ENCODE measurements at regions not wholly inside any gene's neighbourhood (a gene's known extent, or its start where the extent isn't known, plus 50 kb on each side); places are given as distances from the start of the nearest gene placed in this dataset.

DNA sequence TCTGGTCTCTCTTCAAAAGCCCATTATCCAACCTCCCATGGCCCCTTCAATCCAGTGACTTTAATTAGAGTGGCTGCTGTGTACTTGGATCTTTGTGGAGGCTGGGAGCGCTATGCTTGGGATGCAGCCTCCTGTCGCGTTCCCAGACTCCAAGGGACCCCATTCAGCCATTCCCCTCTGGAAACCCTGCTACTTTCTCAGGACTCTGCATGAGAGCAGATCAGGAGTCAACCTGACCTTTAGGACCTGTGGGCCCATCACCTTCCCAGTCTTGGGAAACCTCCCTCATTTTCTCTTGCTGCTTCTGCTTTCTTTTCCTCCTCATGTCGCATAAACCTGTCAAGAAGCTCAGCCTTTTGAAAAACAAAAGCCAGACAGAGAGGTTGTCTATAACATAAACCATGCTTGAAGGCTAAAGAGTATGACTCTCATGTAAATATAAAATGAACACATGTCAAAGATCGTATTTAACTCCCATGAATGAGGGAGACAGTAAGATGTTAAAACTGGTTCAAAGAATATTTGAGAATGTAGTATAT is 143.1 kb upstream of the PELI1 start:
- no peak for DNase-seq

DNA sequence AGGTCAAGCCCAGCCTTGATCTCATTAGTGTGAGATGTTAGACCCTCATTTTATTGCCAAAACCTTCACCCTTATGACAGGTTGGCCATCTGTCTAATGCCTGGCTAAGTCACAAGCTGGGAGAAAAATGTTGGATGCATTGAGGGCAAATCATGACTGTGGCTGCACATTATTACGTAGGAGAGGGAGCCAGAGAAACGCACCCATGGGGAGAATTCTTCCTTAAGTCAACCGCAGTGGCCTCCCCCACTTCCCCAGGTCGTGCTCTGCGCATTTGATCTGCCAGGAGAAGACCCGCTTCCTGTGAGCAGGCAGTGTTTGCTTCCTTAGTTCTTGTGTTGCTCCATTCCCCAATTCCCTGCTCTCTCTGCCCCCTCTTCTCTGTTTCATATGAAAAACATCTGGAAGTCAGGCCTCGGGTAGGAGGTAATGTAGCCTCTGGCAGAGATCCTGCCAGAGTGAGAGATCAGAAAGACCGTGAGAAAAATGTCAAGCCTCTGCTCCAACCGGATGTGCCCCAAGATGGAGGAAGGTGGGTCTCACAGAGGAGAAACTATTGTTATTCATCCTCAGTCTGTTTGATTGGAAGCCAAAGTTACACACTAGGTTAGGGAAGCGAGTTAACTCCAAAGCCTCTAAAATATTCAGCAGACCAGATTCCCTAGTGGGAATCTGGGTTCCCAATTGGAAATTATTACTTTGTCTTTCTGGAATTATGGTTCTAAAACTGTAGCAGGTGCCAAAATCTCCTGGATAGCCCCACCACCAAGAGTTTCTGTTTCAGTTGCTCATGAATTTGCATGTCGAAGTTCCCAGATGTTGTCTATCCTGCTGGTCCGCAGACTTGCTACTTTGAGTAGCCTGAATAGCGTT is 144.3 kb upstream of the PELI1 start:
- DNase-seq, result no peak

DNA sequence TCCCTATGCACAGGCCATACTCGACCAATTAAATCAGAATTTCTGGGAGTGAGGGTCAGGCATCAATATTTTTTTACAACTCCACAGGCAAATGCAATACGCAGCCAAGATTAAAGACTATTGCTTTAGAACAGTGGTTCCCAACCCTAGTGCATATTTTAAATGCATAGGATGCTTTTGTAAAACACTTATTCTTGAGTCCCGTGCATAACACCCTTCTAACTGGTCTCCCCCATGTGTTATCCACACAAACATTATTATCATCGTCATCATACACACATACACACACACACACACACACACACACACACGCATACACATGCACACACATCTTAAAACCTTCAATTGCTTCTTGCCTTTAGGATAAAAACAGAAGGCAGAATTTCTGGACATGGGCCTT is 145.0 kb upstream of the PELI1 start:
- no peak for DNase-seq

DNA sequence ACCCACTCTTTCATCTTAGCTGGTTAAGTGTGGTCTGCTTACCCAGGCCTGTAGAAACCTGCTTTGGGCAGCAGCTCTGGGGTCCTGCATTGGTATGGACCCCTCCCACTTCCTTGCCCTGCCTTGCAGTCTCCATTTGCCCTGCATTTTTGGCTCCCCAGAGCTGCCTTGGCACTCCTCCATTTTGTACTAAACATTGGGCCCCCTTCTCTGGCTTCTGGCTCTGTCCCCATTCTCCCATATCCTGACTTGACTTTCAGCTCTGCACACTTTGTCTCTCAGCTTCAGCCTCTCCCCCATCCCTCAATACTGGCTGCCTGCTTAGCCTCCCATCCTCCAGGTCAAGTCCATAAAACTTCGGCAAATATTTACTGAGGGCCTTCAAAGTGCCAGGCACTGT is 145.5 kb upstream of the PELI1 start:
- DNase-seq, result no peak

DNA sequence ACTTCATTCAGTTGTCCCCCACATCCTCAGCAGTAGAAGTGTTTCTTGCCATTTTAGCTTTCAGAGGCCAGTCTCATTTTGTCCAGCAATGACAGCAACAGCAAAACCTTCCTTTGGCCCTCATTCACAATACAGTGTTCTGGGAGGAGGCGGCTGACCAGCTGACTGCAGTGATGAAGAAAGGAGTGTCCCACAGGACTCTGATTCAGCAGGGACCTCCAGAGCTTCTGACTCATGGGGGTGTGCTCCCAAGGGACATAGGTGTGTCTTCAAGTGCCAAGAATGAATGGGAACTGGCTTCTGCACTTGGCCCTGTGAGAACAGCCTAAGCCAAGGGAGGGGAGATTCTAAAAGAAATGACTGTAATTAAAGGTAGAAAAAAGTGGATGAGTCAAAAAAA is 147.0 kb upstream of the PELI1 start:
- no peak for DNase-seq

DNA sequence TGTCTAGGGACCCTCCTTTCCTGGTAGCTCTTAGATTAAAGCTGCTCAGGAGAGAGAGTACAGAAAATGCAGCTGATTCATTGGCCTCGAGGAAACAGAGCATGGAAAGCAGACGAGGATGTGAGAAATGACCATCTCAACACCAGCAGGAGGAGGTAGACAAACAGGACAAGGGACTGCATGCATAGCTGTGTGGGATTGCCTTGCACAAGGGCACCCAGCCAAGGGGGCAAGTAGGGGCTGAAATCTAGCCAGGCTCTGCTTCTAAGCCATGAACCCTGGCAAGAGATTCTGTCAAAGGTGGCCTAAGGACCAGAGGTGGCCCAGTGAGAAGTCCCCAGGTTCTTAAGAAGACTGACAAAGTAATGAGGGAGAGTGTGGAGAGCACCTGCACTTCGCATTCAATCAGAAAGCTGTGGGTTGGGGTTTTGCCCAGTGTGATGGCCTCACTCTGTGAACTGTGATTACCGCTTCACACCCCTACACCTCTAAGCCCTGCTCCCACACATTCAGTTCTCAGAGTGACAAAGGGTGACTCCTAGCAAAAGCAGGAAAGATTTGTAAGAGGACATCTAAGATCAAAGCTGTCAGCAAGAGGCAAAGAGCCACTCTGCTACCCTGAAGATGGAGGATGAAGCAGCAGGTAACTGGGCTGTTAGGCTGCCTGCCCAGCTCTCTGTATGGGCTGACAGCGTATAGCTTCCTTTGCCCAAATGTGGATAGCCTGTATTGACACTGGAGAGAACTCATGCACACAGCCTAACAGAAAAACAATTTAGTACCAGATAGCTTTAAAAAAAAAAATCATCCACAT is 151.3 kb upstream of the PELI1 start:
- no peak for DNase-seq

DNA sequence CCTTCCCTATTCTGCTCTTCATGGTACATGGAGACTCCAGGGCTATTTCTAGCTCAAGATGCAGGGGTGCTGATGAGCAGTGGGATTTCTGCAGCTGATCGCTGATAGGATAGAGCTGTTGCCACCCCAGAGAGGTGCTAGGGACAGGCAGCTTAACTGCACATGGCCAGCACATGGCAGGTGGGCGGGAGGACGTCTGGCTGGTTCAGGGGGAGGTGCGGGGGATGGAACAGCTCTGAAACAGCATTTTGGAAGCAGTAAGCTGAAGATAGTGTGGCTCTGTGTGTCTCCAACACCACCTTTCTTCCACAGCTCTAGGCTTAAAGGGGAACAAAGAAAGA is 151.9 kb upstream of the PELI1 start:
- no peak for DNase-seq

DNA sequence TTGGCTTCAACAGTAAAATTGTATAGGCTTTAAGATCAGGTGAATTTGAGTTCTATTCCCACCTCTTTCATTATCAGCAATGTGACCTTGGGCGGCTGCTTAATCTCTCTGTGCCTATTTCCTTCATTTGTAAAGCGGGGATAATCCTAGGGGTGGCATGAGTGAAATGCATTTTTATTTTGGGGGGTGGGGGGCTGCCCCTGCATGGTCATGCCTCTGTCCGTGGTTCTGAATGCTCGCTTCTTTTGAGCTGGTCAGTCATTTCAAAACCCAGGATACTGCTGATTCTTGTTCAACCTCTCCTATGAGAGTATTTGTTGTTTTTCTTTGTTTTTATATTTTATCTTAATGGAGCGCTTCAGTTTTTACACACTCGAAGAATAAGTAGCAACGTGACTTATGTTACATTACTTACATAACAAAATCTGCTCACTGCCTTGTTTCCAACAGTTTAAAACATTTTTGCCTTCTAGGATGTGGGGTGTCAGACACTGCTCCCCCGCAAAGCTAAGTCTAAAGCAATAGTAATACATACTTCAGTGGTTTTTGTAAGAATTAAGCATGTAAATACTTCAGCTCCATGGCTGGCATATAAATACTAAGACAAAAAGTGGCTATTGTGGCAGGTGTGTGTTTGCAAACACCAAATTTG is 152.6 kb upstream of the PELI1 start:
- no peak for DNase-seq

DNA sequence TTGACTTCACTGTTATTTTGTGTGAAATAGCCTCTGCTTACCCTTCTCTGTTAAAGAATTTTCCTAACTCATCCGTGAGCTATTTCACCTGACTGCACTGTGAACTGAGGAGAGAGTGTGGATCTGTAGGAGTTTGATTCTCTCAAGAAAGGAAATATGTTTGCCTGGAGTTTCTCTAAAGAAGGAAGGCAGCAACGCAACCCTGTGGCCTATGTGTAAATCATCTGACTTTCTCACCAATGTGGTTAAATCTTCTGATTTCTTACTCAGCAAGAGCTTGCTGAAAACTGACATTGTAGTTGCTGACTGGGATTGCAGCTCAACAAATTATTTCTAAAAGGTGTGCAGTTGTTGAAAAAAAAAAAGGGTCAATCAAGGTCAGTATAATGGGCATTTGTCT is 153.9 kb upstream of the PELI1 start:
- DNase-seq, result no peak

DNA sequence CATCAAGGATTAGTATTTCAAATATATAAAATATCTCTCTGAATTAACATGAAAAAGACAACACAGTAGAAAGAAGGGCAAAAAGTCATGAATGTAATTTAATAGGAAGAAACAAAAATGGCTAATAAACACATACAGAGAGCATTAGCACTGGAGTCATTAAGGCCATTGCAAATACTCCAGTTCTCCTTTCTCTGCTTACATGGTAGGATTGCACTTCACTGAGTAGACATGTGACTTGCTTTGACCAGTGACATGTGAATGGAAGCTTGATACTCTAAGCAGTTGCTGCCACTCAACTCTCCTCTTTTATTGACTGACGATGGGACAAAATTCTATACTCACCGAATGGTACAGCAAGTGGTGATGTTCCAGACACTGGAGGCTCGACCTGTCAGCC is 153.9 kb upstream of the LGALSL start:
- no peak for DNase-seq

DNA sequence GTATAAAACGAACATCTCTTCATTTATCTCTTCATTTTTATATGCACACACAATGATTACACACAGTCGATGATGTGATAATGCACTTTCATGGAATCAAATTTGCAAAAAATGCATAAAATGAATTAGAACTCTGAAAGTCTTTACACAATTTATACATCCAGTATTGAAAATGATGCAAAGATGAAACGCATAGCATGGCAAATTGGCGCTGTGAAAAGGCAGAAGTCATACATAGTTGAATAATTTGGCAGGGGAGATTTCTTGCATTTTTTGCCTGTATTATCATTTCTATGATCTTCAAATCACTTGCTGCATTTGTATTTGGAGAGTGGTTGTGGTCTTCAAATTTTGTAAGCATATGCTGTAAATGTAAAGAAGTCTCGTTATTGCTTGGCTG is 150.7 kb upstream of the LGALSL start:
- DNase-seq, result no peak

DNA sequence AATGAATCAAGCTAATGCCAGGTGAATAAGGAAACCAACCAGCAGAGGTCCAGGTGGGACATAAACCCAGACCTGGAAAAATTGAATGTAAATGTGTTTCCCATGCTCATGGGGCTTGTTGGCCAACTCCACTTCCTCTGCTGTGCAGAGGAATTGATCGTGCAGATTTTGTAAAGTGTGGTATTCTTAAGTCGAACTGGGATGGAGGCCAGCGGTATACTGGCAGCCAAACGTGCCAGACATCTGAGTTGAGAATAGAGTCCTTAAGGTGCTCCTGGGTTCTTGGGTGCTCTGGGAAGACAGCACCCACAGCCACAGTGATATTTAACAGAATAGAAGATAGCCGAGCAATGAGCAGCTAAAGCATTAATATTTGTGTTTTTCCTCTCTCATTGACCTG is 146.5 kb upstream of the LGALSL start:
- no peak for DNase-seq

DNA sequence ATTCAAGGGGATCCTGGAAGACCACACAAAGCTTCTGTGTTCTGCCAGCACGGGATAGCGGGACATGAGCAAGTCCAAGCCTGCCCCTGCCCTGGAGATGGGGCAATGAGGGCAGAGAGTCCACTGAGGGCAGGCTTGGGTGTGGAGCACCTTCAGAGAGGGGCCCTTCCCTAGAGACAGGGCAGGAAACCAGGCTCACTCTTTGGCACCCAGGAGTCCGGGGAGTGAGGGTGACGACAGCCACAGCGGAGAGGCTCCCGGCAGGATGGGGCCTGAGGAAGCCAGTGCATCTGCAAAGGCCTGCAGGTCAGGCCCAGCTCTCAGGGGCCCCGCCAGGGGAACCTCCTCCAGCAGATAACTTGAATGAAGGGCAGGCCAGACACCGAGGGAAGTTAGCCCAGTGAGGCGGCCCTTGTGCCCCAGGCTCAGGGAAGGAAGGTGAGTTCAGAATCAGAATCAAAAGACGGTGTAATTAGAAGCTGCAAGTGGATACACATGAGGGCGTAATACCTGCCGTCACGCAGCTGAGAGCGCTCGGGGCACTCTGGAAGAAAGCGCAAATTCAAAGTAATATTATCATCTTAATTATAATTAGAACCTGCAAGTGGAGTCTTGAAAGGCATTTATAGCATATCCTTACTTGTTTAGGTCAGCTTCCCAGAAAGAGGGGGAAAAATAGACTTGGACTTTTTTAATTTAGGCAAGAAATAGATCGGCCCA is 142.6 kb upstream of the LGALSL start:
- DNase-seq, result no peak

DNA sequence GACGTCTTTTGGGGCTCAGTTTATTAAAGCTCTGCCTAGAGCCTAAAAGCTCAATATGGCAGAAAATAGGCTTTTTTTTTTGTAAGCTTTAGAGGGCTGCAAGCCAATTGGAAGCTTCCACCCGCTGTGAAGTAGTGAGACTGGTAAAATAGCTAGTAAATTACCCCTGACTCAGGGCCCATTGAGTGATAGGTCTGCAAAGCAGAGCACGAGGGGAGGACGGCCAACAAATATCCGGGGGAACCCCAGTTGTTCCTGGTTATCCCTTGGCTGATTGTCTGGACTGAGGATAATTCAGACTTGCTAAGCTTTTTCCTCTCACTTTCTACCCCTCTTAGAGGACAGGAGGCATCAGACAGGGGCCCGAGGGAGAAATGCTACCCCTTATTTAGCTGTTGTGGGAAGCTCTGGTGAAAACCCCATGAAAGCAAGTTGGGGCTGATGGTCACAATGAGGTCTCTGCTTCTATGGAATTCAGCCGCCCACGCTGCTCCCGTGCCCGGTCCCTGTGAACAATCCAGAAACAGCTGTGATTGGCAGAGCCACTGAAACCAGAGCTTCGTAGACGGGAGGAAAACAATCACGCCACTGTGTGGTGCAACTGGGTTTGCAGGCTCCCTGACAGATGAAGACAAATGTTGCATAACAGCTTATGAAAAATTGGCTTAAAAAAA is 141.9 kb upstream of the LGALSL start:
- DNase-seq, result no peak

DNA sequence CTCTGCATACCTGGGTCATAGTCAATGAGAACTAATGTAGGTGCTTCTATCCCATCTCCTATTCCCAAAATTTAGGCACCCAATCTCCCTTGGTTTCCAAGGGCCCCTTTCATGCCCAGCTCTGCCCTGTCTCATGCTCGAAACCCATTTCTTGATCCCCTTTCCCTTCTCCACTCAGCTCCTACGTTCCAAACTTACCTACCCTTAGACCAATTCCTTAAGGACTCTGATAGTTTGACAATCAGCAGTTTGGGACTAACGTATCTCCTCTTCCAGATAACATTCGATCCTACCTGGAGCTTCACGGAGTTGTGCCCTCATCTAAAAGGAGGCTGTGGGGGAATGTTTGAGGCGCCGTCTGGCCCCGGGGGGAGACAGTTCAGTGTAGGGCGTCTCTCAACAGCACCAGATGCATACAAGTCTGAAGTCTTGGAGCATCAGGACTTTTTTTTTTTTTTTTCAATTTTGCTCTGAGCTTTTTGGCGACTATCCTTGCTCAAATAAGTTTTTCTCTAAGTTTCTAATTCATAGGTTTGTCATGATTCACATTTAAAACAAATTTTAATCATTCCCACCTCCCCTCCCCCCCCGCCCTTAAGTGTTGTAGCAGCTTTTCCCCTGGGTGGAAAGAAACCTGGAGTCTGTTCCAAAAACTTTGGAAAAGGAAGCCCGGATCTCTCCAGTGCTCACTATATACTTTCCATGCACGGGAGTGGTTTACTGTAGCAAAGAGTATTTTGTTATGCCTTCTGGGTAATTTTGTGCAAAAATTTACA is 141.2 kb upstream of the LGALSL start:
- no peak for DNase-seq

DNA sequence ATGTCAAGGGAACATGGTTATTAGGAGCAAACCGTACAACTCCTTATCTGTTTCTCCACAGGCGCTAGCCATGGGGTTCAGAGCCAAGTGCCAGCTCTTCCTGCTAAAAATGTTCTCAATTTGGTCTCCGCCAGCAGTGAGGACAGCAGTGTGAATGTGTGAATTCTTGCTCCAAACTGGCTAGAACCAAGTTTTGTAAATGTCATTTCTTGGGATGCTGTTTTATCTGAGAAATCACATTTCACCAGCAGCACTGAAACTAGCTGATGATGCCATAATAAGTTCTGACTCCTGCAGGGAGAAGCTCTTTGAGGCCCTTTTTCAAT is 140.6 kb upstream of the LGALSL start:
- DNase-seq, result no peak

DNA sequence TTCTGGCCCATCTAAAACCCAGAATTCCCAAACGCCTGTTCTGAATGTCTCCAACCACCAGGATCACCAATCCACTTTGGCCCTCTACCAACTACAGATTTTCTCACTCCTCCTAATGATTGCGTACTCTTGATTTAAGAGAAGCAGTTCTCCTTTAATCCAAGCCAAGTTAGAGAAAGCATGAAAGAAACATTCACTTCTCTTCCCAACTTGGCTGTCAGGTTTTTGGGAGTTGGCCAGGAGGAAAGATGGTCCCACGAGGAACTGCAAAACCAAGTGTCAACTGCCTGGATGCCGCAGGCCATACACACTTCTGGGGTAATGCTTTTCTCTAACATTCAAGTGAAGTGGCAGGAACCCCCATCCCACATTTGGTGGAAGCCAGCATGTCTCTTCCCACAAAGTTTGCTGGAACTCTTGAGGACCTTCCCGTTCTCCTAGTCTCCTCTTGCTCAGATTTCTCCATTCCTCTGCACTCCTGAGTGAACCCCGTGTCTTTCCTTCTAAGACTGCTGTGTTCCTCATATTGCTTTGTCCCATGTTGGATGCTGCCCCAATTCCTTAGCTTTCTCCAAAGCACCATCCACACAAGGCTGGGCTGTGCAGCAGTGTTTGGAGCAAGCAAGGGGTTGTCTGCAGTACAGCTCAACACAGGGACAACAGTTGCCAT is 138.5 kb upstream of the LGALSL start:
- no peak for DNase-seq

DNA sequence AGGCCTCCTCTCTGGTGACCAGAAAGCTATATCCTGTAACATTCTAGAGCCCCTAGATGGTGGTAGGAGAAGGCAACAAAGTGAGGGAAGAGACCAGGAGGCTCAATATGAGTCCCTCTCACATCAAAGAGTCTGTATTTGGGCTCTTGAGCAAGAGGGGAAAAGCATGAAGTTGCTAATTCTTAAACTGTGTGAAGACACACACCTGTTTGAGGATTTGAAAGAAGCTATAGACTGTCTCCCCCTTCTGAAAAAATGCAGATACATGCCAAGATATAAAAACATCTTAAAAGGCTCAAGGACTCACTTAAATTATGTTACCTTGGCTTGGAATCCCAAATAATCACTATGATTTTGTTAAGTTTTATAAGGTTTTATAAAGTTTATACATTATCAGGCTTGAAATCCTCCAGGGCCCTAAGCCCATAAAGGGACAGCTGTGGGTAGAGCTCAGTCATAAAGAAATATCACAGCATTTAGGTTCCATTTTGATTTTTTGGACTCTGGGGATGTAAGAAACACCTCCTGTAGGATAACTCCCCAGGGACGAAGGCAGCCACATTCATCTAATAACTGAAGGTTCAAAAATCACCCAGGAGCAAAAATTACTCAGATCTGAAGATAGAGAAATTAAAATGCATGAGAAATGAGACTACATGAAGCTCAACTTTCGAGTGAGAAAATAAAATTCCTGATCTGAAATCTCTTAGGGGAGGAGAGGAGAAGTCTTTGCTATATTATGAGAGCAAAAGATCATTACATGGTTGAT is 136.1 kb upstream of the LGALSL start:
- no peak for DNase-seq

DNA sequence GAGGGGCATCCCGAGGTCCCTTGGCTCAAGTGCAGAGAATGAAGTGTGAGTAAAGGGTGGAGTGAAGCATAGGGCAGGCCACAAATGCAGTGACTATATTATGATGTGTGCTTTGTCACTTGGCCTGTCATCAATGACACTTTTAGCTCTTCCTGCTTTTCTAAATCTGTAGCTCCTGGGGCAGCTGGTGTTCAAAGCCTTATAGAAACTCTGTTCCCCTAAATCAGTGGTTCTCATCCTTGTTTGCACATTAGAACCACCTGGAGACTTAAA is 135.6 kb upstream of the LGALSL start:
- DNase-seq, result no peak

DNA sequence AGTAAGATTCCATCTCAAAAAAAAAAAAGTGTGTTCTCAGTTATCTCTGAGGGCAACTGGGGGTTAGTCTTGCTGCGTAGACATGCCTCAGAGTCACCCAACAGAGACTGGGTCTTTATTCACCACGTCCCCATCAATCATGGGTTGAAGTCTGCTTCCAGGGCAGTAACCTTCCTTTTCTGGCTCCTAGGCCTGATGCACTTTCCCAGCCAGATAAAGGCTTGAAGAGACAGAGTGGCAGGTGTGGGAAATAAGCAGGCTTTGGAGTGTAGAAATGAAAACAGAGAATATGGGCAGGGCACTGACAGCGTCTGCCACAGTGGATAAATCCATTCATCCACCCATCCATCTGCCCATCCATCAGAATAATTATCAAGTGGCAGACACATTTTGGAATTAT is 134.1 kb upstream of the LGALSL start:
- DNase-seq, result no peak

DNA sequence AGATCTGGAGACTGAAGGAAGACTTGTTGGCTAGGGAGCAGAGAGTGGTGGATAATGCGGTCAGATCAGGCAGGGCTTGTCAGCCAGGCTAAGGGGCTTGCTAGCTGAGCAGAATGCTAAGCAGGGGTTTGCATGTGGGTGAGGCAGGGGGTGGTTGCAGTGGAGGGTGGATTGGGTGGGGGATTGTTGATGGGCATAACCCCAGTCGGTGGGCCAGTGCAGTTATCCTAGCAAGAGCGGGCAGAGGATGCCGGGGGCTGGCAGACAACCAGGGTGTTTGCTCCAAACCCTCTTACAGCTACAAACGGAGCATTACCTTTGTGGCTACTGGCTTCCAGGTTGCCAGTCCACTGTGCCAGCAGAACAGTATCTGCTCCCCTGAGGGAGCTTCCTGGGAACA is 131.5 kb upstream of the LGALSL start:
- no peak for DNase-seq
